Adrenal gland (tissue), 5 donors: ENCODE measurements at regions not wholly inside any gene's neighbourhood (a gene's known extent, or its start where the extent isn't known, plus 50 kb on each side); places are given as distances from the start of the nearest gene placed in this dataset.

Experiments used
- POLR2A ChIP-seq, 2 donors: fragments of 450-650 bp; IDR thresholded peaks; one replicate each; pipeline ENCODE4 v1.6.1; 2017; ENCODE audit warnings: antibody characterized with exemption in 2 of 2, mild to moderate bottlenecking in 2 of 2, moderate library complexity in 1 of 2
- TF ChIP-seq, protein P1 (sequence below), 6 experiments: fragments of 450-650 bp in 4 of 6; fragments of 200-600 bp in 2 of 6; sonication (generic) in 1 of 6; IDR thresholded peaks; 1 replicate in 5 of 6; 2 replicates in 1 of 6; pipeline versions ENCODE4 v1.5.1 to v1.8.0; 2016 to 2021; ENCODE audit warnings: antibody characterized with exemption in 6 of 6, mild to moderate bottlenecking in 2 of 6, moderate library complexity in 1 of 6
- donor health status: DM: no; HTN: no; CAD: no.

DNA sequence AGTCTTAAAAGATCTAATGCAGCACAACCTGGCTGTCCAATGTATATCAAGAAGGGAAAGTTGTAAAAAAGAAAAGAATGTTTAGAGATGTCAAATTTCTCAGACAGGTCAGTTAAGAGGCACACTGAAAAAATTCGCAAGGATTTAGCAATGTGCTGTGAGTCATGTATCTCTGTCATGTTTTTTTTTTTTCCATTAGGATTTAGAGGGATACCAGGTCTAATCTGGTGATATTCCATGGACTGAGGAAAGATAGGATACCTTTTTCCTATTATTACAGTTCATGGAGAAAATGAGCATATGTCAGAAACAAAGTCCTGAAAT is 815.4 kb upstream of the PCDH10 start:
- TF ChIP-seq, protein P1, sequence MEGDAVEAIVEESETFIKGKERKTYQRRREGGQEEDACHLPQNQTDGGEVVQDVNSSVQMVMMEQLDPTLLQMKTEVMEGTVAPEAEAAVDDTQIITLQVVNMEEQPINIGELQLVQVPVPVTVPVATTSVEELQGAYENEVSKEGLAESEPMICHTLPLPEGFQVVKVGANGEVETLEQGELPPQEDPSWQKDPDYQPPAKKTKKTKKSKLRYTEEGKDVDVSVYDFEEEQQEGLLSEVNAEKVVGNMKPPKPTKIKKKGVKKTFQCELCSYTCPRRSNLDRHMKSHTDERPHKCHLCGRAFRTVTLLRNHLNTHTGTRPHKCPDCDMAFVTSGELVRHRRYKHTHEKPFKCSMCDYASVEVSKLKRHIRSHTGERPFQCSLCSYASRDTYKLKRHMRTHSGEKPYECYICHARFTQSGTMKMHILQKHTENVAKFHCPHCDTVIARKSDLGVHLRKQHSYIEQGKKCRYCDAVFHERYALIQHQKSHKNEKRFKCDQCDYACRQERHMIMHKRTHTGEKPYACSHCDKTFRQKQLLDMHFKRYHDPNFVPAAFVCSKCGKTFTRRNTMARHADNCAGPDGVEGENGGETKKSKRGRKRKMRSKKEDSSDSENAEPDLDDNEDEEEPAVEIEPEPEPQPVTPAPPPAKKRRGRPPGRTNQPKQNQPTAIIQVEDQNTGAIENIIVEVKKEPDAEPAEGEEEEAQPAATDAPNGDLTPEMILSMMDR (IDR thresholded peaks at IDR 0.05): no peak
- TF ChIP-seq POLR2A (IDR thresholded peaks at IDR 0.05): no peak
